GM19372 (cell line): ENCODE measurements at regions not wholly inside any gene's neighbourhood (a gene's known extent, or its start where the extent isn't known, plus 50 kb on each side); places are given as distances from the start of the nearest gene placed in this dataset.

Experiments
- ATAC-seq: cut with Tn5 transposase; IDR thresholded peaks from one replicate; pipeline ENCODE4 v1.9.1; 2021; ENCODE audit warnings: mild to moderate bottlenecking, low read depth, moderate library complexity; ENCODE audit not compliant: unreplicated experiment

DNA sequence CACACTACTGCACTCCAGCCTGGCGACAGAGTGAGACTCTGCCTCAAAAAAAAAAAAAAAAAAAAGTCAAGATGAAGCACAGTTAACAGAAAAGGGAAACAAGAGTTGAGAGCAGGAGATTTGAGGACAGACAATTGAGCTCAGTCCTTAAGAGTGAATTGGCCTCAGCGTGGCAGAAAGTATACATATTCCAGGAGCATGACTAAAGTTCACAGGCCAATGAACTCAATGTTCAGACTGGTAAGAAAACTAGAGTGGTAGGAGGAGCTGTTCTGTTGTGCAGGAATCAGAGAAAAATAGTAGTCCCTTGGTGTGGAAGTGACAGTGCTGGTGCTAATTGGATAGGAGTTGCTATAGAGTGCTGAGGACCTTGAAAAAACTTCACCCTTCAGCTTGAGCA lies 60.0 kb downstream of the NRN1 start:
- no peak for ATAC-seq

DNA sequence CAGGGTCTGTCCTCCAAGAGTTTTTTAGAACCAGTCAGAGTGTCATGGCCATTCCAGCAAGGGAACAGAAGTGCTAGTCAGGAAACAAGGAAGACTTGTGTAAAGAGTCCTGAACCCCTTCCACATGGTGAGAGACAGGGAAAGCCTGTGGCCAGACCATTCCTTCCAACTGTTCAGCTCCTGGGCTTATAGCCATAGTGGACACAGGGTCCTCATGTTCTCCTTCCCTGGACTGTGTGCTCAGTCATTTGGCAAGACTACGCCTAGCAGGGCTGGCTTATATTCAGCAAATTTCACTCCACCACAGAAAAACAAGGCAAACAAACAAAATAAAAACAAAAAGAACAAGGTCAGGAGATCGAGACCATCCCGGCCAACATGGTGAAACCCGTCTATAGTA lies 60.5 kb downstream of the NRN1 start:
- ATAC-seq = no peak

DNA sequence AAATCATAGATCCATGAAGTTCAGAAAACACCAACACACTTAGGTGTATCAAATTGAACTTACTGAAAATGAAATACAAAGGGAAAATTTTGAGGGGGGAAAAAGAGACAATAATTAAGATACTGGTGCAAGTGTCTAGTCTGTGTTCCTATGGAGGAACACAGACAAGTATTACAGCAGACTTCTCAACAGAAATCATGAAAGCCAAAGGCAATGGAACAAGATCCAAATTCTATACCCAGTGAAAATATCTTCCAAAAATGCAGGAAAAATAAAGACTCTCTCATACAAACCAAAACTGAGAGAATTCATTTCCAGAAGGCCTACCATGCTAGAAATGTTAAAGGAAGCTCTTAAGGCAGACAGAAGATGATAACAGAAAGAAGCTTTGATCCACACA lies 63.1 kb downstream of the NRN1 start:
- no peak for ATAC-seq

DNA sequence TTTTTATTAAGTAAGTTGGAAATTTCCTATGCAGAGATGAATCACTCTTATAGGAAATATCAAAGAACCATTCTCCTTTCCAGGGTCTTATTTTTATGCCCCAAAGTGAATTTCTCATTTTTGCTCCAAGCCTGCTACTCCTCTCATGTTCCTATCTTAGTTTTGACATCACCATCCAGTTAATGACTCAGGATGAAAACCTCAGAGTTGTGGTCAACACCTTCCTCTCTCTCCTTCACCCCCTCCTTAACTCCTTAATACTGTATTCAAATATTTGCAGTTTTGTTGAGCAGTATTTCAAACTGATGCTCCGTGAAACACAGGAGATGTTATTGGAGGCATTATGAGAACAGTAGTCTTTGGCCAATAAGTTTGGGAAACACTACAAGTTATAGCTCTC lies 64.1 kb downstream of the NRN1 start:
- no peak for ATAC-seq

DNA sequence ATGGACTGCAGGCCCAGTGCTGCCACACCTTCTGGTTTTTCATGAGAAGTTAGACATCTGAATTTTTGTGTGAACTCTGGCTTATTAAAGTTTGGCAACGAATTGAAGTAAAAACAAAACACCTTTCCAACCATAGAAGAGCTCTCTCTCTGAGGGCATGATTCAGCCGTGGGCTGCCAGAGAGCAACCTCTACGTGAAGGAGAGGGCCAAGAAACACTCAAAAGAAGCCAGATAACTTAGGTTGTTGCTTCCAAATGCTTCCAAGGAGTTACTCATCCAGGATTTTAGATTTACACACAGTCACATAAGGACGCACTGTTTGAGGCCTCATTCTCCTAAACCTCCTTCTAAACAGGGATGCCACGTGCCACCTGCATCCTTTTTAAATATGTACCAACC lies 65.5 kb downstream of the NRN1 start:
- no peak for ATAC-seq

DNA sequence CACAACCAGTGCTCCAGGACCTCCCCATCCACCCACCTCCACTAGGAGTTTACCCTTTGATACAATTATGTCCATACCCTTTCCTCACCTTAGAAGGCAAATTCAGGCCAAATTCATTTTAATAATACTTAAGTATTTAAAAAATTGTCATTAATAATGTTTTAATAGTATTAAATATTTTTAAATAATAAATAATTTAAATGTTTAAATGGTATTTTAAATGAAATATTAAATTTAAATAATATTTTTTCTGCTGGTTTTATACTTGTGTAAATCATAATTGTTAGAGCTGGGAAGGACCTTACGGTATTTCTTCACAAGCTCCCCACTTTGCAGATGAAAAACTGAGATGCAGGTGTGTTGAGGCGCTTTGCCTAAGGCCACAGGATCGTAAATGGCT lies 67.8 kb downstream of the NRN1 start:
- no peak for ATAC-seq

DNA sequence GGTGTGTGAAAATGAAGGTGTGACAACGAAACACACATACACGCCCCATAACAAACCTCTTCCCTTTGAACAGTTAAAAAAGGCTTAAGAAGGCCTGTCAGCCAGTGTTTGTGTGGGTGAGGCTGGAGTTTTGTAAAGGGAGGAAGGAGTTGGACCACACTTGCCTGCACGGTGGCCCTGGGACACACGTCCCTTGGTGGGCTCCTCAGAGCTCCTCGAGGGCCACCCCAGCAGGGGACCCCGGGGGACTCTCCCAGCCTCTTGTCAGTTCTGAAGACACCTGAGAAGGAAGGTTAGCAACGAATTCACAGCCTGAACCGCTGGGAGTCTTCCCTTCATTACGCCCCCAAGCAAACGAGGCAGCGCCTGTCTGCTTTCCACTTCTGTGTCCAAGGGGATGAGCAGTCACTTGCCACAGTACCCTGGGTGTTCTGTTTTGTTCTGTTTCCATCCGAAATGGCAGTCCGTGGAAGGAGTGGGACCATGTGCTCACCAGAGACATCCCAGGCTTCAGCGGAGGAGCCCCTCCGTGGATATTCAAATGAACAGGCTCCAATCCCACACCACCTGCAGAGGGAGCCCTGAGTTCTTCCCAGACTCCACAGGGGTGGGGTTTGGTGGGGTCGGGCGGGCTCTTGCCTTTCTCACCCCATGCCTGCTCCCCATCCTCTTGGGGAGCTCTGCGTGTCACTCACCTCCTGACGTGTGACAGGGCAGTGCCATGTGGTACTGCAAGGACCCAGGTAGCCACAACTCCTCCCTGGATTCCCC lies 68.6 kb downstream of the NRN1 start:
- ATAC-seq = no peak

DNA sequence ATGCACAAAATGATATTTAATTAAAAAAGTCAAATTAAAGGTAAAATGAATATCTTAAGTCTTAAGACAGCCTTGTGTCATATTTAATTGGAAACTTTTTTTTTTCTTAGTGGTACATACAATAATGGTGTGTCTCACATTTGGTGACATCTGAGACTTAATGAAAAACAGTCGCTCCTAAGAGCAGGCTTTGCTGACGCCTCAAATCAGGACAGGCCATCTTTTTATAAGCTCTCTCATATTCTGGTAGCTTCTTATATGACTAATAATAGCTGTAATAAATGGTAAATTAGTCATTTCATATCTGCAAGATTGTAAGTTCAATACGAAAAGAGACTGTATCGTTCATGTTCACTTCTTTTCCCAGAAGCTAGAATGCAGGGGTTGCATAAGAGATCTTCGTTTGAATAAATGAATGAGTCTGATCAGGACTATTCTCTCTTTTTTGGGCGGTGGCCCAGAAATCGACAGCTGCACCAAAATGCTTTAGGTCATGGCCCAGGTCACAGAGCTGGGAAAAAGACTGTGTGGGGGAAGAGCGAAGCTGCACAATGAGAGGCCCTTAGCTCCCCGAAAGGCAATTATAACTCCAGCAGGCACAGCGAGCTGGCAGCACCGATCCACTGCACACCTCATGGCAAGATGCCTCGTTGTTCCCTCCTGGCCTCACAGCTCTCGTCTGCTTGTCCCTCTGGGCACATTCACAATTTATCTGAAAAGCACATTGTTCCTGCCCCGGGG lies 69.4 kb downstream of the NRN1 start:
- ATAC-seq = no peak

DNA sequence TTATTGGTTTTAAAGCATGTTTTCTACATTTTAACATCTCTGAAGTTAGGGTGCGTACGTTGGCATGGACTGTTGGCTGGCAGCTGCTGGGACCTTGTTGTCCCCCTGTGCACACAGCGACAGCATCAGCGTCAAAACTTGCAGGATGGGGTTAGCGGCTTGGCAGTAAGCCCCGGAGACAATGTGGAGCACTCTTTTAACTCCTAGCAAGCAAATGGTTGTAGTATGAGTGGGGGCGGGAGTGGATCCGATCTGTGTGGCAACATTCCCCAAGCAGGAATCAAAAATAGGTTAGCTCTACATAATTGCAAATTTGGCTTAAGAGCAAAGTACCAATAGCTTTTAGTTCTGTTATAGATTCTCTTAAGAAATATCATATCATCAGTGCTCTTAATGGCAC lies 70.1 kb downstream of the NRN1 start:
- ATAC-seq = no peak

DNA sequence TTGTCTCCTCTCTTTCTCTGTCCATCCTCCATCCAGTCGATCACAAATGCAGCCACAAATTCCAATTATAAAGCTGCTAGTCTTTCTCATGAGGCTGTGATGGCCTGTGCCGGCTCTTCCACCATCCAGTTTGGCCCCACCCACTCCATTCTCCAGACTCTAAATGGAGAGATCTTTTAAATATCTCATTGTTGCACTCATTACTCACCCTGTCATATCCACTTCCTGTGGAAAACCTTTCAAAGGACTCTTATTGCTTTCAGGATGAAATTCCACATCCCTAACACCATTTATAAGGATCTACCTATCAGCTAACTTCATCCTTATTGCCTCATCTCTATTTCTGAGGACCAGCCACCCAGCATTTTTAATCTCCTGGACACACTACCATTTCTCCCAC lies 70.6 kb downstream of the NRN1 start:
- ATAC-seq = no peak

DNA sequence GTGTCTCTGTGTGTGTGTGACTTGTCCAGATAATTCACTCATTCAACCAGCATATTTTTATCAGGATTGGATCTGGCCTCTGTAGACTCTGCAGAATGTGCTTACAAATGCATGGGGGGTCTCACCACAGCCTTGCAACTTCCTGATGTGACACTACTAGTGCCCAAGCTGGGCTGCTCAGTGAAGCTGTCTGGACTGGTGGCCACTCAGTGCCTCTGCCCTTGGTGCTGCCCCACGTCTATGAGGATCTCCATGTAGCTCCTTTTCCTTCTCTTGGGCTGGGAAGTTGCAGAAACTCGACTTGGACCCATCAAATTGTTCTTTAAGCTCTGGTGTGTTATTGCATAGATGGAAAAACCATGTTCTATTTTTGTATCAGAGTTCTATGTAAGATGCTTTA lies 75.8 kb downstream of the NRN1 start:
- ATAC-seq = no peak

DNA sequence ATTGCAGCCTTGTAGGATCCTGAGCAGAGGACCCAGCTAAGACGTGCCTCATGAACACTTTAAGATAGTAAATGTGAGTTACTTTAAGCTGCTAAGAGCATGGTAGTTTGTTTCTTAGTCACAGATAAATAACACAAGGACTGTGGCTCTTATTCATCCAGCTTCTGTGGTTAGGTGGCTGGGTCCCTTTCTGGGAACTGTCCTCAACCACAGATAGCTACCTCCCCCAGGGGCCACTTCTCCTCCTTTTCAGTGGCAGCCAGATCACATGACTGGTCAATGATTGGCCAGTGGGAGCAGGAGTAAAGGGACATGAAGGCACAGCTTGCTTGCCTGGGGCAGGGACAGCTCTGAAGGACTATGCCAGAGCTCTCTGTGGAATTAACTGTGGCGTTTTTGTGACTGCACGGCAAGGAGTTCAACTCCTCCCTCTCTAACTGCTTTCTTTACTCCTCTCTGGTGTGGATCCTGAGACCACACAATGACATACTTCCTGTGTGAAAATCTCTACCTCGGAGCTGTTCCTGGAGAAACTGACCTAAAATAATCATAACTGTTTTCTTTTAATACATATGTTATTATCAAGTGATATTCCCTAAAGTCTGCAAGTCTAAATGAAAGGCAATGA lies 76.5 kb downstream of the NRN1 start:
- ATAC-seq = no peak

DNA sequence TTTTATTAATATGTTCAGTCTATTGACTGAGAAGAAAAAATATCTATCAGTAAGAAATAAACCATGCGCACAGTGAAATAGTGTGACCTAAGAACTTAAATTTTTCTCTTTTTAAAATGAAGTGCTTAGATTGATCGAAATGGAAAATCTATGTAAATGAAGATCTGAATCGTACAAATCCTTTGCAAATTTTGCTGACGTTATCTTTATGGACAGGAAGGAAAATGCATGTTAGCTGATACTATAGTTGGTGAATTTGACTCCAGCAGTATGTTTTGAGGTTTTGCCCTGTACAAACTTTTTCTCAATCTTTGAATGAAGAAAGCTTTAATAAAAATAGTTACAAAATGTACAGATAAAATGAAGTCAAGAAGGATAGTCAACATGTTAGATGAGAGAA lies 82.9 kb downstream of the NRN1 start:
- ATAC-seq = no peak

DNA sequence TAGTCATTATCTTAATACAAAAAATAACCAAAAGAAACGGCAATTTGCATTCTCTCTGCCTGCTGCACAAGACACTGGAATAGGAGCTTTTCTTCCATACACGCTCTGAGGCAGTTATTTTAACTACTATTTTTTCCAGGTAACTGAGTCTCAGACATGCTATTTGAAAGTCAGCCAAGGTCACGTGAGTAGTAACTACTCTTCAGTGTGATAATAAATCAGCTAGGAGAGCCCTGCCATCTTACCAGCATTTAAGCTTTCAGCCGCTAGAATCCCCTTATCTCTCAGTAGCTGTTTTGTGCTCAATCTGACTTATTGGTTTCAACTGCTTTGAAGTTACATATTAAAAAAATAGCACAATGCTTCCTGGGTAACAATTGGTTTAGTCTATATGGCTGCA lies 84.5 kb downstream of the NRN1 start:
- ATAC-seq = no peak

DNA sequence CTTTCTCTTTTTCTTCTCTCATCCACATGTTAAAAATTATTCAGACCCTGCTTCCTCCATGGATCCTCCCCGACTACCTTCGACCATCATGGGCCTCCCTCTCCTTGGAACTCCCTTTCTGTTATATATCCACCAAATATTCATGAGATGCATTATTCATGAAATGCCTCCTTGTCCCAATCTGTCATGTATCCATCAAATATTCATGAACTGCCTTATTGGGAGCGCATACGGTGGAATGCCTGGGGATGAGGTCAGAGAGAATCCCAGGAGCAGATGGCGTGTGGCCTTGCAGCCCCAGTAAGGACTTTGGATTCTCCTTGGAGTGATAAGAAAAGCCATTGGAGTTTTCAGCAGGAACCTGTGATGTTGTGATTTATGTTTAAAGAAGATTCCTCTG lies 97.0 kb downstream of the NRN1 start:
- no peak for ATAC-seq

DNA sequence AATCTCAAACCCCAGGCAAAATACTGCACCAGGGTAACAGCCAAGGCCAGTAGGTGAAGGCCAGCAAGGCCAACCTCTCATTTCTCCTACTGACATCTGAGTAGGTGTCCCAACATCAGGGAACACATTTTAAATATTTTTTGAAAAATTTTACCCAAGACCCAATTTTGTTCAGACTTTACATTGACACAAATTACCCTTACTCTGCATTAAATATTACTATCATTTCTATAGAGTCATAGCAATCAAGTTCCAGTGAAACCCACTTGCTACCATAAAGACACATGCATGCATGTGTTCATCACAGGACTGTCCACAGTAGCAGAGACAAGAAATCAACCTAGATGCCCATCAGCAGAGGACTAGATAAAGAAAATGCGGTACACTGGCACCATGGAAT lies 99.9 kb downstream of the NRN1 start:
- ATAC-seq = no peak

DNA sequence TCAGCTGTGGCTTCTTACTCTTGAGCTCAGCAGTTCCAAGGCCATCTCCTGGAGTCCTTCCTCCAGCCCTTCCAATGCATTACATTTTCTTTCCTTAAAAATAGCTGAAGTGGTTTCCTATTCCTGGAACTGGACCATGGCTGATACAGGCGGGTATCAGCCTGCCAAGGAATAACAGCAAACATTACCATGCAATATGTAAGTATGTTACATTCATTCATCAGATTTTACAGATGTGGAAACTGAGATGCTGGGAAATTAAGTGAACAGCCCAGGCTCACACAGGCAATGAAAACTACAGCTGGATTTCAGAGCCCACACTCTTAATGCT lies 100.4 kb downstream of the NRN1 start:
- no peak for ATAC-seq

DNA sequence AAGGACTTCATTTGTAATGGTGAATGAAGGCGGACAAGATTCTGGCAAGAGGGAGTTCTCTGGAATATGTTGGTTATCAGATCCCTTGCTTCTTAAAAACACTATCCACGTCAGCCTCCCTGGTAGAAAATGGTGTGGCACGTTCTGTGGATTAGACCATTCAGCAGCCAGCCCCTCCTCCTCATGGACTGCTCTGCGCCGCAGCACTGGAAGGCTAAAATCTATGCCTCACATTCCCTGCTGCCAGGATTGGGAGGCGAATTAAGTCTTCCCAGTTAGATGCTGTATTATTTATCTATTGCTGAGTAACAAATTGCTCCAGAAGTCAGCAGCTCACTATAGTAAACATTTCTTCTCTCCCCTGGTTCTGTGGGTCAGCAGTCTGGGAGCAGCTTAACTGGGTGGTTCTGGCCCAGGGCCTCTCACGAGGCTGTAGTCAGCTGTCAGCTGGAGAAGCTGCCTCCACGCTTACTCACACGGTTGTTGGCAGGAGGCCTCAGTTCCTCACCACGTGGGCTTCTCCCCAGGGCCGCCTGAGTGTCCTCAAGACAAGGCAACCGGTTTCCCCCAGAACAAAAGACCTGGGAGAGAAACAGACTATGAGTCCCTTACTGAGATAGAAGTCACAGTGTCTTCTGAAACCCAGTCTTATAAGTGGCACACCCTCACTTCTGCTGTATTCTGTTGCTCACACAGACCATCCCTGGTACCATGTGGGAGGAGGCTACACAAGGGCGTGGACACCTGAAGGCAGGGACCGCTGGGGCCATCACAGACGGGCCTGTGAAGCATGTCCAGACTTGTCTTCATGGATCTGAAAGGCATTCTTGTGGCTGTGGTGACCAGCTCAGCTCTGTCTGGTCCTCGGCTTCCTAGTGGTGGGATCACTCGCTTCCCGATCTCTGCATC lies 101.0 kb downstream of the NRN1 start:
- no peak for ATAC-seq

DNA sequence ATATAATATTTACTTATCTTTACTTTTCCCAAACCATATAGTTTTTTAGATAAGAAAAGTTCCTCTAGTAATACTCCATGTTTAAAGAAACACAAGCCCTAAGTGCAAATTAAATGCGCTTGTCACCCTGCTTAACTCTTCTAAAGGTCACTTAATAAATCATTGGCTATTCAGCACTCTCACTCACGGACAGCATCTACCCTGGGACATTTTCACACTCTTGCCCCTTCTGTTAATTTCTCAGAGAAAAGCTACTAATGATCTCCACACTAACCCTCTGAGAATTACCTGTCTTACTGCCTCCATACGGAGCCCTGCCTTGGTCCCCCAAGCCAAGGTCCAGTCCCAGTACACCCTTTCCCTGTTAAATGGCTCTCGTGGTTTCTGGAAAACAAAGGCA lies 102.2 kb downstream of the NRN1 start:
- no peak for ATAC-seq

DNA sequence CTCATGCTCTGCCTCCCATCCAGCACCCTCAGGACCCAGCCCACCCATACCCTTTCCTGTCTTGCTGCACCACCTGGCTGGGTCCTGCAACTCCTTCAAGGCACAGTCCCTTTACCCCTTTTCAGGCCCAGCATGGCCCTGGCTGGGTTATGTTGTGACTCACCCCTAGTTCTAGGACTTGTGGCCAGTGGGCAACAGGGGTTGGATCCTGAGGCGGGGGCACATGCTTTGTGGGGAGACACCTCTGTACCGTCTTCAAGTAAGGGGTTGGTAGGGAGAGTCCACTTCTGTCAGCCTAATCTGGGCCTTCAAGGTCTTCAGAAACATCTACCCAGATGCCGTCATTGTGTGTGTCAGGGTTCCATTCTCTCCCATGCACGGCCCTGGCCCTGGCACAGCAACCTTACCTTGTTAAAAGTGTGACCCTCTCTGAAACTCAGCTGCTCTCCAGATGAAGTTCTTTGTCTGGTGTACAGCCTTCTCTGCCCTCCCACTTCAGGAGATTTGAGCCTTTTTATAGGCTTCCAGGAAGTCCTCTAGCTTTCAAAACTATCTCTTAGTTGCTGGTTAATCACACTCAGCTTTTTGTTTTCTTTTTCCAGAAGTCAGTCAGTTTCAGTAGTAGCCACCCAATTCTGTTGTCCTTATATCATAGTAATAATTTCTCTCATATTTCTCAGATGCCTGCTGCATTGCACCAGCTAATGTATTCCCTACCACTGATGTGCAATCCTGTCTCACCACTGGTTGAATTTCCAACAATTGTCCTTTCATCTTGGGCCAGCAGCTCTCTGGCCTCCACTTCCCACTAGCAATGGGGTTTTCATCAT lies 107.3 kb downstream of the NRN1 start:
- ATAC-seq = no peak
